H1 (cell line): ENCODE measurements at regions not wholly inside any gene's neighbourhood (a gene's known extent, or its start where the extent isn't known, plus 50 kb on each side); places are given as distances from the start of the nearest gene placed in this dataset.

ENCODE experiments used
- CBX5 ChIP-seq: fragments of 300-800, 300-1000 bp; sonication (generic); IDR thresholded peaks from 2 replicates; pipeline ENCODE4 v1.7.1; 2016; ENCODE audit warnings: antibody characterized with exemption, low read length, low read depth
- EZH2 ChIP-seq: fragments of 200-600 bp; sonication (generic); IDR thresholded peaks from 2 replicates; pipeline ENCODE4 v1.7.1; 2012; ENCODE audit warnings: low read depth, mild to moderate bottlenecking, moderate library complexity, low read length, inconsistent platforms; ENCODE audit not compliant: severe bottlenecking

GRCh38 chr6:163827143-163827542 lies 412.6 kb downstream of the QKI start:
- TF ChIP-seq EZH2 (no peak), CBX5 (no peak)
